ENCODE measurements at regions not wholly inside any gene's neighbourhood (a gene's known extent, or its start where the extent isn't known, plus 50 kb on each side); places are given as distances from the start of the nearest gene placed in this dataset.

GRCh38 chr21:41596241-41596925 lies 88.4 kb upstream of the TMPRSS2 start:
- H3K9me2 ChIP-seq (ENCODE audit: insufficient read depth, low read length): no peaks in the 10 kb centered on the region
- CTCF ChIA-PET (ENCODE audit: unreplicated experiment): no interaction called here
- no TSS peak for BruUV-seq (replicated peaks)
- POLR2A ChIA-PET: no interaction called here
- H2AFZ ChIP-seq (ENCODE audit: low read length): no peak overlapping the region
- H3K4me1 ChIP-seq (ENCODE audit: insufficient read depth, low read length, poor library complexity, severe bottlenecking): no peaks in the 10 kb centered on the region
- no peaks in the 10 kb centered on the region for H3K9me3 ChIP-seq (ENCODE audit: low read length)
- no peak for DNase-seq (ENCODE audit: low spot score)
- no peak overlapping the region for H3K27ac ChIP-seq (ENCODE audit: low read depth, low read length, poor library complexity, severe bottlenecking)
- no peak overlapping the region for H3K4me3 ChIP-seq (ENCODE audit: low read depth, low read length, poor library complexity, severe bottlenecking)
- no peak overlapping the region for H3K4me2 ChIP-seq (ENCODE audit: low read length)
- H3K36me3 ChIP-seq (ENCODE audit: insufficient read depth, low read length): no peaks in the 10 kb centered on the region
- intact Hi-C loops (cut with micrococcal nuclease; ENCODE audit: unreplicated experiment): no loop called here
- no peak for TF ChIP-seq EZH2phosphoT487 (IDR thresholded peaks at IDR 0.05; ENCODE audit: borderline replicate concordance, low read depth, low read length)
- TF ChIP-seq CTCF (conservative IDR thresholded peaks at IDR 0.05; ENCODE audit: low read length): no peak
- no peaks in the 10 kb centered on the region for H3K79me2 ChIP-seq (ENCODE audit: insufficient read depth, low read depth, low read length)
- no peaks in the 10 kb centered on the region for H4K20me1 ChIP-seq (ENCODE audit: insufficient read depth, low read length)

DNA sequence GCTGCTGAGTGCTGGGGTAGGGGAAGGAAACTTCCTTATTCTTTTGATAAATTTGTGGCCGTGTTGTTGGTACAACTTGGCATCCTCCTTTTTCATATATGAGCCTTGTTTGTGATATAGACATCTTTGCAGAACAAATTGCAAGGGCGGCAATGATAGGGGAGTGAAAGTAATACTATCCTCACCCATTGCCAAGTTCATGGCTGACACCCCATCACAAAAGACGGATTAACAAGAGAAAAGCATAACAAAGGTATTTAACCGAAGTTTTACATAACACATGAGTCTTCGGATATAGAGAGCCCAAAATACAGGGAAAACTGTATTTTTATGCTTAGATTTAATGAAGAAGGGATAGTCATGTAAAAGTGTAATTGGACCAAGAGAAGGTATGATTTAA lies 86.3 kb upstream of the TMPRSS2 start:
- TF ChIP-seq EZH2phosphoT487 (IDR thresholded peaks at IDR 0.05; ENCODE audit: borderline replicate concordance, low read depth, low read length): no peak
- TF ChIP-seq CTCF (conservative IDR thresholded peaks at IDR 0.05; ENCODE audit: low read length): no peak
- no peaks in the 10 kb centered on the region for H3K36me3 ChIP-seq (ENCODE audit: insufficient read depth, low read length)
- no peak overlapping the region for H3K27ac ChIP-seq (ENCODE audit: low read depth, low read length, poor library complexity, severe bottlenecking)
- no peaks in the 10 kb centered on the region for H3K79me2 ChIP-seq (ENCODE audit: insufficient read depth, low read depth, low read length)
- H3K4me2 ChIP-seq (ENCODE audit: low read length): no peak overlapping the region
- H2AFZ ChIP-seq (ENCODE audit: low read length): no peak overlapping the region
- no peak for DNase-seq (ENCODE audit: low spot score)
- POLR2A ChIA-PET: no interaction called here
- H3K9me2 ChIP-seq (ENCODE audit: insufficient read depth, low read length): no peaks in the 10 kb centered on the region
- H4K20me1 ChIP-seq (ENCODE audit: insufficient read depth, low read length): no peaks in the 10 kb centered on the region
- no peaks in the 10 kb centered on the region for H3K9me3 ChIP-seq (ENCODE audit: low read length)
- CTCF ChIA-PET (ENCODE audit: unreplicated experiment): no interaction called here
- H3K4me1 ChIP-seq (ENCODE audit: insufficient read depth, low read length, poor library complexity, severe bottlenecking): no peaks in the 10 kb centered on the region
- H3K4me3 ChIP-seq (ENCODE audit: low read depth, low read length, poor library complexity, severe bottlenecking): no peak overlapping the region
- intact Hi-C loops (cut with micrococcal nuclease; ENCODE audit: unreplicated experiment): no loop called here
- BruUV-seq (replicated peaks): no TSS peak

DNA sequence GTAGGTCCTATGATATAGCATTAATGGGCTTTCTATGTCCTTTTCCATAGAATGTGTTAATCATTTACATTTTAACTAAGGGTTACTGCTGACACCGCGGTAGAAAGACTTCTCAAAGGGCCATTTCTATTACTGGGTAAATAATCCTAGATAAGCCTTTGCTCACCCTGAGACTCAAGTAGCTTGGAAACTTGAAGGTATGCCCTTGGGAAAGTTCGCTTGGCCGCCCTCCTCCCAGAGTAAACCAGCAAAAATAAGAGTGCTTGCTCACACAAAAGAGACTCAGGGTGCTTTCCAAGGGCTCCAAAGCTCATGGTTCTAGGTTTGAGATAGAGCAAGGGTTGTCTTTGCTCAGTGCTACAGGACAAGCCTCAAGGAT lies 85.8 kb upstream of the TMPRSS2 start:
- no peak overlapping the region for H3K27ac ChIP-seq (ENCODE audit: low read depth, low read length, poor library complexity, severe bottlenecking)

More for the DNA sequence above, 85.8 kb upstream of the TMPRSS2 start:
- Histone ChIP-seq H3K36me3 (ENCODE audit: insufficient read depth, low read length) (no peaks in the 10 kb centered on the region), H2AFZ (ENCODE audit: low read length) (no peak overlapping the region), H3K4me1 (ENCODE audit: insufficient read depth, low read length, poor library complexity, severe bottlenecking) (no peaks in the 10 kb centered on the region), H3K9me2 (ENCODE audit: insufficient read depth, low read length) (no peaks in the 10 kb centered on the region), H3K79me2 (ENCODE audit: insufficient read depth, low read depth, low read length) (no peaks in the 10 kb centered on the region), H3K4me3 (ENCODE audit: low read depth, low read length, poor library complexity, severe bottlenecking) (no peak overlapping the region), H3K9me3 (ENCODE audit: low read length) (no peaks in the 10 kb centered on the region), H3K4me2 (ENCODE audit: low read length) (no peak overlapping the region), H4K20me1 (ENCODE audit: insufficient read depth, low read length) (no peaks in the 10 kb centered on the region)
- no peak for TF ChIP-seq EZH2phosphoT487 (IDR thresholded peaks at IDR 0.05; ENCODE audit: borderline replicate concordance, low read depth, low read length)
- no peak for DNase-seq (ENCODE audit: low spot score)
- ChIA-PET CTCF (ENCODE audit: unreplicated experiment) (no interaction called here), POLR2A (no interaction called here)
- no TSS peak for BruUV-seq (replicated peaks)
- intact Hi-C loops (cut with micrococcal nuclease; ENCODE audit: unreplicated experiment): no loop called here
